ENCODE measurements at regions not wholly inside any gene's neighbourhood (a gene's known extent, or its start where the extent isn't known, plus 50 kb on each side); places are given as distances from the start of the nearest gene placed in this dataset.

DNA sequence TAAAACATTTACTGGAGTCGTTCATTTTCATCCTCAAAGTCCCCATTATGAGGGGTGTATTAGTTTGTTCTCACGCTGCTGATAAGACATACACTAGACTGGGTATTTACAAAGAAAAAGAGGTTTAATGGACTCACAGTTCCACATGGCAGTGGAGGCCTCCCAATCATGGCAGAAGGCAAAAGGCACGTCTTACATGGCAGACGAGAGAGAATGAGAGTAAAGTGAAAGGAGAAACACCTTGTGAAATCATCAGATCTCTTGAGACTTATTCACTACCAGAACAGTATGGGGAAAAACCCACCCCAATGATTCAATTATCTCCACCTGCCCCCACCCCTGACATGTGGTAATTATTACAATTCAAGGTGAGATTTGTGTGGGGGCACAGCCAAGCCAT is 830.4 kb upstream of the RGS18 start:
- no peak for TF ChIP-seq EP300 (IDR thresholded peaks at IDR 0.05)
- TF ChIP-seq, protein P1, sequence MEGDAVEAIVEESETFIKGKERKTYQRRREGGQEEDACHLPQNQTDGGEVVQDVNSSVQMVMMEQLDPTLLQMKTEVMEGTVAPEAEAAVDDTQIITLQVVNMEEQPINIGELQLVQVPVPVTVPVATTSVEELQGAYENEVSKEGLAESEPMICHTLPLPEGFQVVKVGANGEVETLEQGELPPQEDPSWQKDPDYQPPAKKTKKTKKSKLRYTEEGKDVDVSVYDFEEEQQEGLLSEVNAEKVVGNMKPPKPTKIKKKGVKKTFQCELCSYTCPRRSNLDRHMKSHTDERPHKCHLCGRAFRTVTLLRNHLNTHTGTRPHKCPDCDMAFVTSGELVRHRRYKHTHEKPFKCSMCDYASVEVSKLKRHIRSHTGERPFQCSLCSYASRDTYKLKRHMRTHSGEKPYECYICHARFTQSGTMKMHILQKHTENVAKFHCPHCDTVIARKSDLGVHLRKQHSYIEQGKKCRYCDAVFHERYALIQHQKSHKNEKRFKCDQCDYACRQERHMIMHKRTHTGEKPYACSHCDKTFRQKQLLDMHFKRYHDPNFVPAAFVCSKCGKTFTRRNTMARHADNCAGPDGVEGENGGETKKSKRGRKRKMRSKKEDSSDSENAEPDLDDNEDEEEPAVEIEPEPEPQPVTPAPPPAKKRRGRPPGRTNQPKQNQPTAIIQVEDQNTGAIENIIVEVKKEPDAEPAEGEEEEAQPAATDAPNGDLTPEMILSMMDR (IDR thresholded peaks at IDR 0.05), result no peak
